Liver (tissue), 8 donors: ENCODE measurements at regions not wholly inside any gene's neighbourhood (a gene's known extent, or its start where the extent isn't known, plus 50 kb on each side); places are given as distances from the start of the nearest gene placed in this dataset.
"Not testable (repeated sequence)": the region's sequence is repeated elsewhere in the genome, so short reads cannot be mapped to it uniquely, and the experiment has no call there.

Experiments used
- DNase-seq: peaks from one replicate; pipeline ENCODE4 v3.0.0-alpha.2; 2017; ENCODE audit warnings: low spot score
- H3K27ac ChIP-seq, 2 donors: one replicate each; pipeline ENCODE4 v1.7.0; 2013; ENCODE audit warnings: inconsistent platforms in 2 of 2, low read length in 2 of 2, control low read depth in 1 of 2, low read depth in 1 of 2, mild to moderate bottlenecking in 1 of 2
- H3K27me3 ChIP-seq, 4 donors: one replicate each; pipeline versions ENCODE4 v1.6.1 to v1.7.0; 2013; ENCODE audit warnings: low read length in 3 of 4, inconsistent platforms in 1 of 4, mild to moderate bottlenecking in 1 of 4, moderate library complexity in 1 of 4; ENCODE audit not compliant: control insufficient read depth in 4 of 4, insufficient read depth in 4 of 4
- H3K36me3 ChIP-seq, 4 donors: one replicate each; pipeline versions ENCODE4 v1.6.1 to v1.7.0; 2013; ENCODE audit warnings: low read length in 3 of 4, mild to moderate bottlenecking in 3 of 4, low read depth in 1 of 4, moderate library complexity in 1 of 4; ENCODE audit not compliant: control insufficient read depth in 4 of 4, insufficient read depth in 3 of 4
- H3K4me1 ChIP-seq, 4 donors: one replicate each; pipeline versions ENCODE4 v1.6.1 to v1.7.0; 2013; ENCODE audit warnings: low read length in 3 of 4, mild to moderate bottlenecking in 3 of 4, moderate library complexity in 1 of 4; ENCODE audit not compliant: control insufficient read depth in 4 of 4, insufficient read depth in 4 of 4
- H3K4me3 ChIP-seq, 3 donors: one replicate each; pipeline versions ENCODE4 v1.6.1 to v1.7.0; 2013; ENCODE audit warnings: low read length in 3 of 3, control low read depth in 1 of 3, low read depth in 1 of 3, mild to moderate bottlenecking in 1 of 3
- H3K9ac ChIP-seq, 2 donors: one replicate each; pipeline ENCODE4 v1.7.0; 2013; ENCODE audit warnings: low read length in 2 of 2, mild to moderate bottlenecking in 2 of 2, moderate library complexity in 2 of 2, control low read depth in 1 of 2, low read depth in 1 of 2
- H3K9me3 ChIP-seq, 4 donors: one replicate each; pipeline versions ENCODE4 v1.6.1 to v1.7.0; 2013; ENCODE audit warnings: low read length in 3 of 4; ENCODE audit not compliant: control insufficient read depth in 4 of 4
- ATF3 ChIP-seq: IDR thresholded peaks from 2 replicates; pipeline ENCODE4 v1.6.1; 2016; ENCODE audit warnings: antibody characterized with exemption
- CTCF ChIP-seq: fragments of 150-350 bp; IDR thresholded peaks from 2 replicates; pipeline ENCODE4 v1.5.1; 2017; ENCODE audit warnings: improper control_type of control experiment, low read depth, low read length; ENCODE audit not compliant: missing input control
- EGR1 ChIP-seq, 2 donors: IDR thresholded peaks; 2 replicates each; pipeline ENCODE4 v1.6.1; 2016 to 2018; ENCODE audit warnings: antibody characterized with exemption in 2 of 2, low read depth in 2 of 2
- FOXA1 ChIP-seq: IDR thresholded peaks from 2 replicates; pipeline ENCODE4 v1.6.1; 2016; ENCODE audit warnings: antibody characterized with exemption
- HNF4G ChIP-seq: IDR thresholded peaks from 2 replicates; pipeline ENCODE4 v1.6.1; 2016; ENCODE audit warnings: antibody characterized with exemption
- JUND ChIP-seq, 2 donors: IDR thresholded peaks; 2 replicates each; pipeline ENCODE4 v1.6.1; 2016; ENCODE audit warnings: antibody characterized with exemption in 2 of 2
- MAX ChIP-seq: IDR thresholded peaks from 2 replicates; pipeline ENCODE4 v1.6.1; 2016; ENCODE audit warnings: antibody characterized with exemption
- RAD21 ChIP-seq, 2 donors: IDR thresholded peaks; 2 replicates each; pipeline ENCODE4 v1.6.1; 2016; ENCODE audit warnings: antibody characterized with exemption in 2 of 2, mild to moderate bottlenecking in 2 of 2
- YY1 ChIP-seq: IDR thresholded peaks from 2 replicates; pipeline ENCODE4 v1.6.1; 2016; ENCODE audit warnings: antibody characterized with exemption, mild to moderate bottlenecking
- ZBTB33 ChIP-seq: IDR thresholded peaks from 2 replicates; pipeline ENCODE4 v1.6.1; 2016; ENCODE audit warnings: antibody characterized with exemption
- WGBS: extraction: QIAGEN DNeasy Blood & Tissue Kit; methylation state at CpG from one replicate; pipeline ENCODE4 v1.1.7; 2013; 5-methylcytosine and 5-hydroxymethylcytosine counted together
- TF ChIP-seq, protein P1 (sequence below): IDR thresholded peaks from 2 replicates; pipeline ENCODE4 v1.6.1; 2016; ENCODE audit warnings: antibody characterized with exemption, mild to moderate bottlenecking
- donor health status: healthy.
- donor health status: healthy.
- donor health status: healthy.
- donor health status: healthy.
- donor health status: healthy.

- Histone ChIP-seq H3K27me3 (no peaks in the 10 kb centered on the region), H3K9me3 (no peaks in the 10 kb centered on the region), H3K27ac (no peak overlapping the region), H3K36me3 (no peaks in the 10 kb centered on the region), H3K9ac (no peak overlapping the region), H3K4me1 (peaks cover 0 to 6% (median 2%) of the 10 kb centered on the region in 4 donors), H3K4me3 (no peak overlapping the region)
- WGBS = 93% methylated on average over 3 of the region's 3 CpGs
- no peak for DNase-seq
- TF ChIP-seq JUND (IDR thresholded peaks at IDR 0.05) = no peak
- TF ChIP-seq CTCF = no peak
- no peak for TF ChIP-seq MAX
- no peak for TF ChIP-seq RAD21 (IDR thresholded peaks at IDR 0.05)
- no peak for TF ChIP-seq EGR1 (IDR thresholded peaks at IDR 0.05; ENCODE audit: low read depth in 2 of 2)
- TF ChIP-seq YY1 = no peak
- TF ChIP-seq, protein P1, sequence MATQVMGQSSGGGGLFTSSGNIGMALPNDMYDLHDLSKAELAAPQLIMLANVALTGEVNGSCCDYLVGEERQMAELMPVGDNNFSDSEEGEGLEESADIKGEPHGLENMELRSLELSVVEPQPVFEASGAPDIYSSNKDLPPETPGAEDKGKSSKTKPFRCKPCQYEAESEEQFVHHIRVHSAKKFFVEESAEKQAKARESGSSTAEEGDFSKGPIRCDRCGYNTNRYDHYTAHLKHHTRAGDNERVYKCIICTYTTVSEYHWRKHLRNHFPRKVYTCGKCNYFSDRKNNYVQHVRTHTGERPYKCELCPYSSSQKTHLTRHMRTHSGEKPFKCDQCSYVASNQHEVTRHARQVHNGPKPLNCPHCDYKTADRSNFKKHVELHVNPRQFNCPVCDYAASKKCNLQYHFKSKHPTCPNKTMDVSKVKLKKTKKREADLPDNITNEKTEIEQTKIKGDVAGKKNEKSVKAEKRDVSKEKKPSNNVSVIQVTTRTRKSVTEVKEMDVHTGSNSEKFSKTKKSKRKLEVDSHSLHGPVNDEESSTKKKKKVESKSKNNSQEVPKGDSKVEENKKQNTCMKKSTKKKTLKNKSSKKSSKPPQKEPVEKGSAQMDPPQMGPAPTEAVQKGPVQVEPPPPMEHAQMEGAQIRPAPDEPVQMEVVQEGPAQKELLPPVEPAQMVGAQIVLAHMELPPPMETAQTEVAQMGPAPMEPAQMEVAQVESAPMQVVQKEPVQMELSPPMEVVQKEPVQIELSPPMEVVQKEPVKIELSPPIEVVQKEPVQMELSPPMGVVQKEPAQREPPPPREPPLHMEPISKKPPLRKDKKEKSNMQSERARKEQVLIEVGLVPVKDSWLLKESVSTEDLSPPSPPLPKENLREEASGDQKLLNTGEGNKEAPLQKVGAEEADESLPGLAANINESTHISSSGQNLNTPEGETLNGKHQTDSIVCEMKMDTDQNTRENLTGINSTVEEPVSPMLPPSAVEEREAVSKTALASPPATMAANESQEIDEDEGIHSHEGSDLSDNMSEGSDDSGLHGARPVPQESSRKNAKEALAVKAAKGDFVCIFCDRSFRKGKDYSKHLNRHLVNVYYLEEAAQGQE = no peak
- no peak for TF ChIP-seq HNF4G
- no peak for TF ChIP-seq FOXA1
- no peak for TF ChIP-seq ATF3
- TF ChIP-seq ZBTB33 = no peak
Observed at GRCh38 chr5:157941616-157942015, 82.7 kb upstream of the CLINT1 start.

GRCh38 chr5:157938101-157938500 is 79.2 kb upstream of the CLINT1 start:
- not testable (repeated sequence) for H3K27me3 ChIP-seq, DNase-seq, H3K4me1 ChIP-seq, H3K9me3 ChIP-seq, H3K36me3 ChIP-seq, H3K9ac ChIP-seq, H3K4me3 ChIP-seq, H3K27ac ChIP-seq
- 95% methylated on average over 6 of the region's 6 CpGs for WGBS

- not testable (repeated sequence) for DNase-seq, H3K36me3 ChIP-seq, H3K9ac ChIP-seq, H3K27me3 ChIP-seq, H3K9me3 ChIP-seq, H3K4me3 ChIP-seq, H3K4me1 ChIP-seq, H3K27ac ChIP-seq
- WGBS = 89% methylated on average over 3 of the region's 3 CpGs
Observed at GRCh38 chr5:157936776-157937501, 78.0 kb upstream of the CLINT1 start.
